Endothelial cell of umbilical vein (primary cell): ENCODE measurements at regions not wholly inside any gene's neighbourhood (a gene's known extent, or its start where the extent isn't known, plus 50 kb on each side); places are given as distances from the start of the nearest gene placed in this dataset.

ENCODE experiments used
- BruUV-seq: library from RNA; stranded (reverse); fragments of 400-500 nt; replicated peaks from 2 replicates; lab custom pipeline; 2021; lab: Mats Ljungman, UMichigan
- CTCF ChIA-PET: fragments of 300-600, 350-600 bp; sonication (Branson Sonifier 250); formaldehyde crosslinking; loops from one replicate; lab custom pipeline; 2021; ENCODE audit warnings: antibody characterized with exemption, inconsistent platforms; lab: Charles Lee
- POLR2A ChIA-PET: fragments of 300-600, 350-600 bp; sonication (Branson Sonifier 250); formaldehyde crosslinking; loops from one replicate; lab custom pipeline; 2021; ENCODE audit warnings: antibody characterized with exemption, inconsistent platforms; lab: Charles Lee
- DNase-seq: peaks from one replicate; pipeline ENCODE4 v3.0.0-alpha.2; 2011; ENCODE audit warnings: low read depth, low spot score
- FAIRE-seq: peaks from 2 replicates; lab custom pipeline; 2011; peaks lifted over from hg19 to GRCh38; lab: Jason Lieb, UNC
- H2AFZ ChIP-seq: 2 replicates; pipeline ENCODE4 v1.6.0; 2012; ENCODE audit warnings: low read depth, low read length, control low read depth, inconsistent platforms
- H3K27ac ChIP-seq: 2 replicates; pipeline ENCODE4 v1.5.1; 2011; ENCODE audit warnings: low read depth, mild to moderate bottlenecking, control low read depth, low read length, moderate library complexity; ENCODE audit not compliant: insufficient read depth
- H3K27me3 ChIP-seq, 2 experiments: 2 replicates each; pipeline versions ENCODE4 v1.6.0 to v1.6.1; 2011; ENCODE audit warnings: low read length in 2 of 2, mixed read lengths in 1 of 2; ENCODE audit not compliant: control insufficient read depth in 2 of 2, insufficient read depth in 2 of 2
- H3K36me3 ChIP-seq, 2 experiments: 2 replicates in 1 of 2; 3 replicates in 1 of 2; pipeline ENCODE4 v1.5.1; 2011; ENCODE audit warnings: low read length in 2 of 2, mild to moderate bottlenecking in 1 of 2, moderate library complexity in 1 of 2; ENCODE audit not compliant: control insufficient read depth in 2 of 2, insufficient read depth in 2 of 2; ENCODE audit errors: extremely low read depth in 1 of 2
- H3K4me1 ChIP-seq: 3 replicates; pipeline ENCODE4 v1.5.1; 2011; ENCODE audit warnings: mild to moderate bottlenecking, low read length; ENCODE audit not compliant: control insufficient read depth, insufficient read depth; ENCODE audit errors: extremely low read depth
- H3K4me2 ChIP-seq: 2 replicates; pipeline ENCODE4 v1.6.1; 2011; ENCODE audit warnings: low read length, control low read depth, mixed read lengths; ENCODE audit not compliant: insufficient read depth
- H3K4me3 ChIP-seq, 3 experiments: fragments of 200-600 bp in 1 of 3; sonication (generic), shearing (Covaris generic) in 1 of 3; replicated peaks in 1 of 3; 2 replicates each; pipeline ENCODE4 v1.5.1; 2011 to 2016; ENCODE audit warnings: control low read depth in 3 of 3, low read length in 3 of 3, mild to moderate bottlenecking in 2 of 3, inconsistent platforms in 1 of 3, low read depth in 1 of 3, moderate library complexity in 1 of 3; ENCODE audit not compliant: insufficient read depth in 1 of 3
- H3K79me2 ChIP-seq: 2 replicates; pipeline ENCODE4 v1.6.0; 2012; ENCODE audit warnings: low read length, inconsistent platforms; ENCODE audit not compliant: control insufficient read depth, insufficient read depth
- H3K9ac ChIP-seq: replicated peaks from 2 replicates; pipeline ENCODE3; 2011; ENCODE audit warnings: low read length, control low read depth; ENCODE audit not compliant: insufficient read depth; ENCODE audit errors: extremely low read depth
- H3K9me1 ChIP-seq: replicated peaks from 3 replicates; pipeline ENCODE4 v1.6.0; 2011; ENCODE audit warnings: mild to moderate bottlenecking, low read length; ENCODE audit not compliant: control insufficient read depth, insufficient read depth; ENCODE audit errors: extremely low read depth
- H3K9me3 ChIP-seq: replicated peaks from 2 replicates; pipeline ENCODE4 v1.5.1; 2012; ENCODE audit warnings: low read length, inconsistent platforms; ENCODE audit not compliant: control insufficient read depth, insufficient read depth
- H4K20me1 ChIP-seq: replicated peaks from 2 replicates; pipeline ENCODE3; 2011; ENCODE audit warnings: mild to moderate bottlenecking, low read length; ENCODE audit not compliant: control insufficient read depth, insufficient read depth; ENCODE audit errors: extremely low read depth
- EZH2 ChIP-seq: IDR thresholded peaks from 2 replicates; pipeline ENCODE4 v1.6.1; 2012; ENCODE audit warnings: borderline replicate concordance, low read depth, mild to moderate bottlenecking, moderate library complexity, low read length, inconsistent platforms; ENCODE audit not compliant: severe bottlenecking
- GATA2 ChIP-seq: IDR thresholded peaks from 2 replicates; pipeline ENCODE4 v1.7.0; 2011; ENCODE audit warnings: low read depth, mild to moderate bottlenecking, moderate library complexity, mixed read lengths, low read length; ENCODE audit not compliant: insufficient read length, insufficient read depth
- JUN ChIP-seq: IDR thresholded peaks from 2 replicates; pipeline ENCODE4 v1.6.1; 2011; ENCODE audit warnings: borderline replicate concordance, low read depth; ENCODE audit not compliant: insufficient read length, insufficient read depth
- MYC ChIP-seq: IDR thresholded peaks from one replicate; pipeline ENCODE4 v1.6.1; 2011; ENCODE audit warnings: mild to moderate bottlenecking, low read depth, low read length
- POLR2A ChIP-seq: IDR thresholded peaks from 2 replicates; pipeline ENCODE4 v1.6.1; 2012; ENCODE audit warnings: low read depth, mild to moderate bottlenecking, control low read depth, low read length
- POLR2AphosphoS5 ChIP-seq: IDR thresholded peaks from 2 replicates; pipeline ENCODE4 v1.6.1; 2012; ENCODE audit warnings: low read depth, mild to moderate bottlenecking, control low read depth, low read length, moderate library complexity; ENCODE audit not compliant: insufficient read depth
- dilution Hi-C: fragments of 300-500 bp; cut with MboI; formaldehyde crosslinking; loops from one replicate; pipeline ENCODE4 v1.15.0; 2019; ENCODE audit warnings: low sequenced_read_pairs; ENCODE audit not compliant: extremely low pct_ligation_motif_present
- intact Hi-C: fragments of 100-400 bp; cut with micrococcal nuclease; formaldehyde crosslinking; loops from one replicate; pipeline ENCODE4 v1.10.0; 2022
- TF ChIP-seq, protein P1 (sequence below): IDR thresholded peaks from 2 replicates; pipeline ENCODE4 v1.6.1; 2011; ENCODE audit not compliant: insufficient read depth, insufficient read length

- CTCF ChIA-PET, result no interaction called here
- Histone ChIP-seq H3K27ac (no peak overlapping the region), H3K4me2 (no peak overlapping the region), H3K9me1 (no peaks in the 10 kb centered on the region), H3K9me3 (no peaks in the 10 kb centered on the region), H3K4me1 (no peaks in the 10 kb centered on the region), H3K9ac (no peak overlapping the region), H3K27me3 (no peaks in the 10 kb centered on the region), H3K36me3 (no peaks in the 10 kb centered on the region), H4K20me1 (no peaks in the 10 kb centered on the region), H3K79me2 (no peaks in the 10 kb centered on the region), H2AFZ (no peak overlapping the region), H3K4me3 (no peak overlapping the region)
- POLR2A ChIA-PET, result no interaction called here
- FAIRE-seq (no peak), DNase-seq (no peak)
- dilution Hi-C loops (no loop called here), intact Hi-C loops (no loop called here)
- no TSS peak for BruUV-seq
- no peak for TF ChIP-seq POLR2AphosphoS5
- no peak for TF ChIP-seq JUN
- TF ChIP-seq POLR2A, result no peak
- no peak for TF ChIP-seq EZH2
- TF ChIP-seq, protein P1, sequence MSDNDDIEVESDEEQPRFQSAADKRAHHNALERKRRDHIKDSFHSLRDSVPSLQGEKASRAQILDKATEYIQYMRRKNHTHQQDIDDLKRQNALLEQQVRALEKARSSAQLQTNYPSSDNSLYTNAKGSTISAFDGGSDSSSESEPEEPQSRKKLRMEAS, result no peak
- TF ChIP-seq GATA2, result no peak
- TF ChIP-seq MYC, result no peak
Measured at GRCh38 chrX:138298268-138298667, 413.2 kb downstream of the FGF13 start.

DNA sequence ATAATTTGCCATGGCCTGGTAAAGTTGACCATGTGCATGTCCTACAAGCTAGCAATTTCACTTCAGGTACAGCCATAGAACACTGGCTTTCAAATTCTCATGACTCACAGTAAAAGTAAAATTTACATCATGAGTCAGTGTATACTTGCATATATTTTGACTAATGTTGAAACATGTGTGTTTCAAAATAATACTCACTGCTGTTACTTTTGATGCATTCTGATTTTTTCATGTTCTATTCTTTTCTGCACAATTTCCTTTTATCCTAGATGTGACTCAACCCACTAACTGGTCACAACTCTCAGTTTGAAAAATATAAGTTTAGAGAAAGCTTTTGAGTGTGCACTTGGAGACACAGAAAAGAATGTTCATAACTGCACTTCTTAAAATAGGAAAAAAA is 365.7 kb downstream of the FGF13 start:
- intact Hi-C loops, result no loop called here
- no peak for FAIRE-seq
- POLR2A ChIA-PET, result no interaction called here

More for the DNA sequence above, 365.7 kb downstream of the FGF13 start:
- Histone ChIP-seq H3K79me2 (no peaks in the 10 kb centered on the region), H4K20me1 (no peaks in the 10 kb centered on the region), H3K36me3 (no peaks in the 10 kb centered on the region), H3K9ac (no peak overlapping the region), H2AFZ (no peak overlapping the region), H3K27ac (no peak overlapping the region), H3K27me3 (no peaks in the 10 kb centered on the region), H3K4me3 (no peak overlapping the region), H3K9me1 (no peaks in the 10 kb centered on the region), H3K9me3 (no peaks in the 10 kb centered on the region), H3K4me1 (no peaks in the 10 kb centered on the region), H3K4me2 (no peak overlapping the region)
- CTCF ChIA-PET, result no interaction called here
- TF ChIP-seq POLR2A, result no peak
- TF ChIP-seq POLR2AphosphoS5, result no peak
- TF ChIP-seq EZH2, result no peak
- BruUV-seq, result no TSS peak
- no peak for DNase-seq
- dilution Hi-C loops, result no loop called here
